ENCODE measurements at regions not wholly inside any gene's neighbourhood (a gene's known extent, or its start where the extent isn't known, plus 50 kb on each side); places are given as distances from the start of the nearest gene placed in this dataset.

DNA sequence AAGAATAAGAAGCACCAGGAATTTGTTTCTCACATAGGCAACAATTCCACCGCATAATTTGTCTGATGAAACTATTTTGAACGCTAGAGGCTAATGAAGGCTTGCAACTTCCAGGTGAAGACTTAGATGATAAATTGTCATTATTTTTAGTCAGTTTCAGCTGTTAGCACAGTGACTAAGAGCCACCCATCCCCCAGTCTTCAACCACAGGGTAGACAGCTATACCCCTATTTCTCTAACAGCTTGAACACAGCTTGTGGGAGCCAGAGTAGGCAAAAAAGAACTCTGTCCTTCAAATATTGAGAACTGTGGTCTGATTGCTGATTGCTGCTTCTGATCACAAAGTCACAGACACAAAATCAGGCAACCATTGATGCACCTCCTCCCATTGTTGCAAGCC, 1124.8 kb upstream of the PRR20A start:
- TF ChIP-seq, protein P1, sequence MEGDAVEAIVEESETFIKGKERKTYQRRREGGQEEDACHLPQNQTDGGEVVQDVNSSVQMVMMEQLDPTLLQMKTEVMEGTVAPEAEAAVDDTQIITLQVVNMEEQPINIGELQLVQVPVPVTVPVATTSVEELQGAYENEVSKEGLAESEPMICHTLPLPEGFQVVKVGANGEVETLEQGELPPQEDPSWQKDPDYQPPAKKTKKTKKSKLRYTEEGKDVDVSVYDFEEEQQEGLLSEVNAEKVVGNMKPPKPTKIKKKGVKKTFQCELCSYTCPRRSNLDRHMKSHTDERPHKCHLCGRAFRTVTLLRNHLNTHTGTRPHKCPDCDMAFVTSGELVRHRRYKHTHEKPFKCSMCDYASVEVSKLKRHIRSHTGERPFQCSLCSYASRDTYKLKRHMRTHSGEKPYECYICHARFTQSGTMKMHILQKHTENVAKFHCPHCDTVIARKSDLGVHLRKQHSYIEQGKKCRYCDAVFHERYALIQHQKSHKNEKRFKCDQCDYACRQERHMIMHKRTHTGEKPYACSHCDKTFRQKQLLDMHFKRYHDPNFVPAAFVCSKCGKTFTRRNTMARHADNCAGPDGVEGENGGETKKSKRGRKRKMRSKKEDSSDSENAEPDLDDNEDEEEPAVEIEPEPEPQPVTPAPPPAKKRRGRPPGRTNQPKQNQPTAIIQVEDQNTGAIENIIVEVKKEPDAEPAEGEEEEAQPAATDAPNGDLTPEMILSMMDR (IDR thresholded peaks at IDR 0.05; ENCODE audit: low read depth, low read length, missing input control) = no peak
- TF ChIP-seq, protein P2, sequence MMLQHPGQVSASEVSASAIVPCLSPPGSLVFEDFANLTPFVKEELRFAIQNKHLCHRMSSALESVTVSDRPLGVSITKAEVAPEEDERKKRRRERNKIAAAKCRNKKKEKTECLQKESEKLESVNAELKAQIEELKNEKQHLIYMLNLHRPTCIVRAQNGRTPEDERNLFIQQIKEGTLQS (IDR thresholded peaks at IDR 0.05) = no peak
- TF ChIP-seq JUND (IDR thresholded peaks at IDR 0.05) (no peak), YY1 (IDR thresholded peaks at IDR 0.05) (no peak), RAD21 (IDR thresholded peaks at IDR 0.05) (no peak), TAF1 (conservative IDR thresholded peaks at IDR 0.05) (no peak), RXRA (IDR thresholded peaks at IDR 0.05) (no peak), SP1 (IDR thresholded peaks at IDR 0.05) (no peak), NR2F2 (IDR thresholded peaks at IDR 0.05) (no peak), GABPA (IDR thresholded peaks at IDR 0.05 in 1 of 2, conservative IDR thresholded peaks at IDR 0.05 in 1 of 2) (no peak), EGR1 (IDR thresholded peaks at IDR 0.05; ENCODE audit: low read depth in 2 of 2) (no peak)
- TF ChIP-seq, protein P3, sequence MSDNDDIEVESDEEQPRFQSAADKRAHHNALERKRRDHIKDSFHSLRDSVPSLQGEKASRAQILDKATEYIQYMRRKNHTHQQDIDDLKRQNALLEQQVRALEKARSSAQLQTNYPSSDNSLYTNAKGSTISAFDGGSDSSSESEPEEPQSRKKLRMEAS (IDR thresholded peaks at IDR 0.05) = no peak
- TF ChIP-seq, protein P4, sequence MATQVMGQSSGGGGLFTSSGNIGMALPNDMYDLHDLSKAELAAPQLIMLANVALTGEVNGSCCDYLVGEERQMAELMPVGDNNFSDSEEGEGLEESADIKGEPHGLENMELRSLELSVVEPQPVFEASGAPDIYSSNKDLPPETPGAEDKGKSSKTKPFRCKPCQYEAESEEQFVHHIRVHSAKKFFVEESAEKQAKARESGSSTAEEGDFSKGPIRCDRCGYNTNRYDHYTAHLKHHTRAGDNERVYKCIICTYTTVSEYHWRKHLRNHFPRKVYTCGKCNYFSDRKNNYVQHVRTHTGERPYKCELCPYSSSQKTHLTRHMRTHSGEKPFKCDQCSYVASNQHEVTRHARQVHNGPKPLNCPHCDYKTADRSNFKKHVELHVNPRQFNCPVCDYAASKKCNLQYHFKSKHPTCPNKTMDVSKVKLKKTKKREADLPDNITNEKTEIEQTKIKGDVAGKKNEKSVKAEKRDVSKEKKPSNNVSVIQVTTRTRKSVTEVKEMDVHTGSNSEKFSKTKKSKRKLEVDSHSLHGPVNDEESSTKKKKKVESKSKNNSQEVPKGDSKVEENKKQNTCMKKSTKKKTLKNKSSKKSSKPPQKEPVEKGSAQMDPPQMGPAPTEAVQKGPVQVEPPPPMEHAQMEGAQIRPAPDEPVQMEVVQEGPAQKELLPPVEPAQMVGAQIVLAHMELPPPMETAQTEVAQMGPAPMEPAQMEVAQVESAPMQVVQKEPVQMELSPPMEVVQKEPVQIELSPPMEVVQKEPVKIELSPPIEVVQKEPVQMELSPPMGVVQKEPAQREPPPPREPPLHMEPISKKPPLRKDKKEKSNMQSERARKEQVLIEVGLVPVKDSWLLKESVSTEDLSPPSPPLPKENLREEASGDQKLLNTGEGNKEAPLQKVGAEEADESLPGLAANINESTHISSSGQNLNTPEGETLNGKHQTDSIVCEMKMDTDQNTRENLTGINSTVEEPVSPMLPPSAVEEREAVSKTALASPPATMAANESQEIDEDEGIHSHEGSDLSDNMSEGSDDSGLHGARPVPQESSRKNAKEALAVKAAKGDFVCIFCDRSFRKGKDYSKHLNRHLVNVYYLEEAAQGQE (IDR thresholded peaks at IDR 0.05) = no peak
- TF ChIP-seq, protein P5, sequence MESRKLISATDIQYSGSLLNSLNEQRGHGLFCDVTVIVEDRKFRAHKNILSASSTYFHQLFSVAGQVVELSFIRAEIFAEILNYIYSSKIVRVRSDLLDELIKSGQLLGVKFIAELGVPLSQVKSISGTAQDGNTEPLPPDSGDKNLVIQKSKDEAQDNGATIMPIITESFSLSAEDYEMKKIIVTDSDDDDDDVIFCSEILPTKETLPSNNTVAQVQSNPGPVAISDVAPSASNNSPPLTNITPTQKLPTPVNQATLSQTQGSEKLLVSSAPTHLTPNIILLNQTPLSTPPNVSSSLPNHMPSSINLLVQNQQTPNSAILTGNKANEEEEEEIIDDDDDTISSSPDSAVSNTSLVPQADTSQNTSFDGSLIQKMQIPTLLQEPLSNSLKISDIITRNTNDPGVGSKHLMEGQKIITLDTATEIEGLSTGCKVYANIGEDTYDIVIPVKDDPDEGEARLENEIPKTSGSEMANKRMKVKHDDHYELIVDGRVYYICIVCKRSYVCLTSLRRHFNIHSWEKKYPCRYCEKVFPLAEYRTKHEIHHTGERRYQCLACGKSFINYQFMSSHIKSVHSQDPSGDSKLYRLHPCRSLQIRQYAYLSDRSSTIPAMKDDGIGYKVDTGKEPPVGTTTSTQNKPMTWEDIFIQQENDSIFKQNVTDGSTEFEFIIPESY (IDR thresholded peaks at IDR 0.05) = no peak
